Common myeloid progenitor, CD34-positive (primary cell): ENCODE measurements at regions not wholly inside any gene's neighbourhood (a gene's known extent, or its start where the extent isn't known, plus 50 kb on each side); places are given as distances from the start of the nearest gene placed in this dataset.

ENCODE experiments used
- CTCF ChIA-PET: fragments of 350-600 bp; sonication (Branson Sonifier 250); formaldehyde crosslinking; loops from one replicate; lab custom pipeline; 2021; ENCODE audit warnings: antibody characterized with exemption; lab: Charles Lee
- POLR2A ChIA-PET: fragments of 350-600 bp; sonication (Branson Sonifier 250); formaldehyde crosslinking; loops from one replicate; lab custom pipeline; 2021; ENCODE audit warnings: antibody characterized with exemption; lab: Charles Lee
- DNase-seq, 3 donors: peaks; one replicate each; pipeline versions ENCODE4 v3.0.0 to v3.0.0-alpha.2; 2013
- H3K27ac ChIP-seq, 2 experiments: 1 replicate in 1 of 2; 2 replicates in 1 of 2; pipeline ENCODE4 v1.7.0; 2013; ENCODE audit warnings: inconsistent platforms in 2 of 2, low read length in 2 of 2, mild to moderate bottlenecking in 2 of 2, low read depth in 1 of 2, moderate library complexity in 1 of 2; ENCODE audit not compliant: severe bottlenecking in 2 of 2, insufficient read depth in 1 of 2, poor library complexity in 1 of 2
- H3K27me3 ChIP-seq, 5 experiments: replicated peaks in 2 of 5; 1 replicate in 3 of 5; 2 replicates in 2 of 5; pipeline versions ENCODE4 v1.6.1 to v1.7.0; 2013; ENCODE audit warnings: low read length in 4 of 5, mild to moderate bottlenecking in 2 of 5, moderate library complexity in 2 of 5, inconsistent platforms in 1 of 5; ENCODE audit not compliant: insufficient read depth in 5 of 5, control insufficient read depth in 4 of 5
- H3K36me3 ChIP-seq, 4 experiments: 1 replicate in 2 of 4; 2 replicates in 2 of 4; pipeline versions ENCODE4 v1.6.1 to v1.7.0; 2013; ENCODE audit warnings: low read length in 3 of 4, control low read depth in 1 of 4, mild to moderate bottlenecking in 1 of 4; ENCODE audit not compliant: control insufficient read depth in 4 of 4, insufficient read depth in 4 of 4
- H3K4me1 ChIP-seq, 4 experiments: 1 replicate in 3 of 4; 2 replicates in 1 of 4; pipeline versions ENCODE4 v1.6.1 to v1.7.1; 2013; ENCODE audit warnings: low read length in 3 of 4, mild to moderate bottlenecking in 3 of 4, control low read depth in 1 of 4, inconsistent platforms in 1 of 4, moderate library complexity in 1 of 4; ENCODE audit not compliant: control insufficient read depth in 4 of 4, insufficient read depth in 4 of 4; ENCODE audit errors: control extremely low read depth in 1 of 4
- H3K4me3 ChIP-seq, 7 experiments: 1 replicate in 4 of 7; 2 replicates in 3 of 7; pipeline versions ENCODE4 v1.5.1 to v1.7.0; 2013; ENCODE audit warnings: mild to moderate bottlenecking in 7 of 7, low read length in 6 of 7, moderate library complexity in 6 of 7, inconsistent platforms in 2 of 7, low read depth in 2 of 7, control low read depth in 1 of 7; ENCODE audit not compliant: insufficient read depth in 4 of 7, control insufficient read depth in 1 of 7; ENCODE audit errors: extremely low read depth in 1 of 7
- H3K9me3 ChIP-seq, 5 experiments: 1 replicate in 4 of 5; 2 replicates in 1 of 5; pipeline versions ENCODE4 v1.6.1 to v1.7.1; 2013; ENCODE audit warnings: low read length in 4 of 5, mild to moderate bottlenecking in 2 of 5, inconsistent platforms in 1 of 5, low read depth in 1 of 5, moderate library complexity in 1 of 5; ENCODE audit not compliant: control insufficient read depth in 4 of 5, insufficient read depth in 2 of 5; ENCODE audit errors: control extremely low read depth in 1 of 5
- WGBS: methylation state at CpG from one replicate; pipeline ENCODE4 v1.1.5; 2013; ENCODE audit not compliant: insufficient coverage; 5-methylcytosine and 5-hydroxymethylcytosine counted together

DNA sequence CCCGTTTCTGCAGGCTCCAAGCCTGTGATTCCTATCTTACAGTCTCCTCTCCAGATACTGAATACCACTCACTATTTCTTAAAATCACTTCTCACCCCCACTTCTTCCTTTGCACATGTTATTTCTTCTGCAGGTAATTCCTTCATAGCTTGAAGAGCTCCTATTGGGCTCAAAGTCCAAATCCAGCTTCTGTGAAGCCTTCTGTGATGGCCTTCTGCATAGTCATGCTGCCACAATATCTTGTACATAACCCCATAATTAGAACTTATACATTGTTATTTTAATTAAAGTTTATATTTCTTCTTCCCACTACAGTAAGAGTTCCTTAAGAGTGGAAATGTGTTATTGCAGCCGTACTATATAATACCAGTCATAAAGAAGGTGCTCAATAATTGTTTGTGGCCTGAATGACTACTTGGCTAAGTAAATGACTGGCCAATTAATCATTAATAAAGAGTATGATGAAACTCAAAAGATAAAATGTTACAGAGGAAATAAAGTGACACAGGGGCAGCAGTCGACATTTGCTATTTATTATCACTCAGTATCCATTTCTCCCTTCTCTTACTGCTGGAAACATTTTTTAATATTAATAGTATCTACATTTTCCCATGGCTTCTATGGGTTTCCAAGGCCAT, 886.6 kb downstream of the TTLL7 start:
- Histone ChIP-seq H3K9me3 (no peaks in the 10 kb centered on the region), H3K4me1 (no peaks in the 10 kb centered on the region), H3K4me3 (no peak overlapping the region), H3K36me3 (no peaks in the 10 kb centered on the region), H3K27ac (no peak overlapping the region), H3K27me3 (no peaks in the 10 kb centered on the region)
- no peak for DNase-seq
- 100% methylated on average over 1 of the region's 3 CpGs for WGBS
- POLR2A ChIA-PET = no interaction called here
- CTCF ChIA-PET = no interaction called here

- ChIA-PET CTCF (no interaction called here), POLR2A (no interaction called here)
- Histone ChIP-seq H3K4me3 (no peak overlapping the region), H3K4me1 (no peaks in the 10 kb centered on the region), H3K27me3 (no peaks in the 10 kb centered on the region), H3K9me3 (no peaks in the 10 kb centered on the region), H3K36me3 (no peaks in the 10 kb centered on the region), H3K27ac (no peak overlapping the region)
- DNase-seq = no peak
- 100% methylated on average over 1 of the region's 2 CpGs for WGBS
Observed at GRCh38 chr1:83110156-83110555, 888.8 kb downstream of the TTLL7 start.

- H3K4me1 ChIP-seq = no peaks in the 10 kb centered on the region
- no peaks in the 10 kb centered on the region for H3K9me3 ChIP-seq
- H3K36me3 ChIP-seq = no peaks in the 10 kb centered on the region
- no peak for DNase-seq
- H3K27me3 ChIP-seq = no peaks in the 10 kb centered on the region
- no peak overlapping the region for H3K27ac ChIP-seq
- CTCF ChIA-PET = interaction anchor here (0.9 kb wide), 1 partner anchor 33 kb away, joined by 3 read pairs; no protein-coding TSS in a partner anchor
- H3K4me3 ChIP-seq = no peak overlapping the region
- POLR2A ChIA-PET = no interaction called here
- WGBS = no CpG with 5 or more reads among the region's 1 CpG
Observed at GRCh38 chr1:83109692-83110091, 889.2 kb downstream of the TTLL7 start.

DNA sequence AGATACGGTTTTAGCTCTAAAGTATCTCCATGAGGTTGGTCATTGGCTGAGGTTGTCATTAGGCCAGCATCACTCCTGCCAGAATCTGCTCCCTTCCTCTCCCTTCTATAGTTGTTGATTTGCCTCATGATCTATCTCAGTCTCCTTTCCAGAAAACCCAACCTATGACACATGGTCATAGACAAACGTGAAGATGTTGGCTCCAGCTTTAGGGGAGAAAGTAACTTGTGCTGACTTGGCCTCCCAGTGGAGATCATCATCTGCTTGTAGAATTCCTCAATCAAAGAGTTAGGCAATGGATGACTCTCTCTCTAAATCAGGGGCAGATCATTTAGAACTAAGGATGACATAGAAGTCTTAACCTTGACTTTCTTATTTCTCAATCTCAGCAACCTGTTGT, 894.4 kb downstream of the TTLL7 start:
- Histone ChIP-seq H3K27ac (no peak overlapping the region), H3K36me3 (no peaks in the 10 kb centered on the region), H3K27me3 (no peaks in the 10 kb centered on the region), H3K9me3 (peaks cover 0 to 1% (median 0%) of the 10 kb centered on the region in 5 experiments), H3K4me1 (no peaks in the 10 kb centered on the region), H3K4me3 (no peak overlapping the region)
- CTCF ChIA-PET = no interaction called here
- POLR2A ChIA-PET = no interaction called here
- 64% methylated on average over 2 of the region's 2 CpGs for WGBS
- DNase-seq = no peak

DNA sequence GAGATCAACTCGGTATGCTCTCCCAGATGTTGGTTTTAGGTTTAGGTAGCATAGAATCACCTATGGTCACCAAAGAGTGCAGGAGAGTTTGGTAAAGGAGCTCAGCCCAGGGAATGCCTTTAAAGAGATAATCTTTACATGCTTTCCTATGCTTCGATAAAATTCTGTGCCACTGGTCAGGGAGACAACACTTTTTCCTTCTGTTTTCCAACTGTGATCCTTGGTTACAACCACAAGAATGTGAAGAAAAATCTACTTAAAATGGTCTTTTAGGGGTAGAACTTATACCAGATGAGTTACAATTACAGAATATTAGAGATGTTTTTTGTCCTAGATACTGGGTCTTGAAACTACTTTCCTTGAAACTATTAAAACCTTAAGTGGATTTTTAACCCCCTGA, 895.6 kb downstream of the TTLL7 start:
- WGBS = 100% methylated on average over 1 of the region's 2 CpGs
- Histone ChIP-seq H3K4me3 (no peak overlapping the region), H3K9me3 (peaks cover 0 to 1% (median 0%) of the 10 kb centered on the region in 5 experiments), H3K27me3 (no peaks in the 10 kb centered on the region), H3K36me3 (no peaks in the 10 kb centered on the region), H3K27ac (no peak overlapping the region), H3K4me1 (no peaks in the 10 kb centered on the region)
- ChIA-PET POLR2A (no interaction called here), CTCF (no interaction called here)
- DNase-seq = no peak

- POLR2A ChIA-PET = no interaction called here
- CTCF ChIA-PET = no interaction called here
- no peak for DNase-seq
Observed at GRCh38 chr1:83102630-83103071, 896.3 kb downstream of the TTLL7 start.

DNA sequence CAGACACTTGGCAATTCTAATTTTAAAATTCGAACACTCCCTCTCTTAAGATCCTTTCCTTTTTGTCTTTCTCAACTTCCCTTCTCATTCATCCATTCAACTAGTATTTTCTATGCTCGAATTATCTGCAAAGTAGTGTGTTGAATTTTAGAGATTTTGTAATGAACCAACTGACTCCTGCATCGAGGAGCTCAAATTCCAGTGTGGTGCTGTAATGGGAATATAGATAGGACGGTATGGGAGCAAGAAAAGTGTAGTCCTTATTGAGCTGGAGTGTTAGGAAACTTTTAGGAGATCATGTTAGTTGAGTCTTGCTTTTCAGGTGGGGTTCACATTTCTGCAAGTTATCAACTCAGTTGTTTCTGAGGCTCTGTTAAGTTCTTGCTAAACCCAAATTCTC, 897.5 kb downstream of the TTLL7 start:
- no peaks in the 10 kb centered on the region for H3K36me3 ChIP-seq
- no peaks in the 10 kb centered on the region for H3K27me3 ChIP-seq
- 100% methylated on average over 1 of the region's 4 CpGs for WGBS
- ChIA-PET POLR2A (no interaction called here), CTCF (no interaction called here)
- H3K4me1 ChIP-seq = no peaks in the 10 kb centered on the region
- no peak overlapping the region for H3K27ac ChIP-seq
- no peak for DNase-seq
- H3K9me3 ChIP-seq = peaks cover 0 to 1% (median 0%) of the 10 kb centered on the region in 5 experiments
- H3K4me3 ChIP-seq = no peak overlapping the region

More at GRCh38 chr1:83102630-83103071, 896.3 kb downstream of the TTLL7 start:
- Histone ChIP-seq H3K36me3 (no peaks in the 10 kb centered on the region), H3K9me3 (peaks cover 0 to 1% (median 0%) of the 10 kb centered on the region in 5 experiments), H3K4me1 (no peaks in the 10 kb centered on the region), H3K27me3 (no peaks in the 10 kb centered on the region), H3K4me3 (no peak overlapping the region), H3K27ac (no peak overlapping the region)
- WGBS = 100% methylated on average over 1 of the region's 2 CpGs
